Posterior cingulate gyrus (tissue), 11 donors: ENCODE measurements at regions not wholly inside any gene's neighbourhood (a gene's known extent, or its start where the extent isn't known, plus 50 kb on each side); places are given as distances from the start of the nearest gene placed in this dataset.
"Not testable (repeated sequence)": the region's sequence is repeated elsewhere in the genome, so short reads cannot be mapped to it uniquely, and the experiment has no call there.

ENCODE experiments used
- DNase-seq, 10 donors: peaks; one replicate each; pipeline versions ENCODE4 v3.0.0 to v3.0.0-alpha.2; 2020 to 2021; ENCODE audit warnings: mixed read lengths in 3 of 10
- intact Hi-C: fragments of 100-400 bp; cut with DNase I; formaldehyde crosslinking; loops from one replicate; pipeline ENCODE4 v1.15.1; 2023

- intact Hi-C loops, result no loop called here
- no peak for DNase-seq
Measured at GRCh38 chr13:33340631-33341030, 55.1 kb upstream of the STARD13 start.

GRCh38 chr13:33341861-33342452, 56.4 kb upstream of the STARD13 start:
- DNase-seq, result no peak
- intact Hi-C loops, result no loop called here

- intact Hi-C loops, result no loop called here
- no peak for DNase-seq
Measured at GRCh38 chr13:33345842-33346241, 60.3 kb upstream of the STARD13 start.

GRCh38 chr13:33347861-33348260, 62.3 kb upstream of the STARD13 start:
- DNase-seq, result peak in 2 of 10 donors; percentile 20 to 26

GRCh38 chr13:33348366-33348765, 62.8 kb upstream of the STARD13 start:
- intact Hi-C loops, result no loop called here

More at GRCh38 chr13:33347861-33348260, 62.3 kb upstream of the STARD13 start:
- intact Hi-C loops, result no loop called here

GRCh38 chr13:33349288-33349985, 63.9 kb upstream of the STARD13 start:
- intact Hi-C loops, result no loop called here
- DNase-seq, result peak in 2 of 10 donors; percentile 14 to 16

More at GRCh38 chr13:33348366-33348765, 62.8 kb upstream of the STARD13 start:
- no peak for DNase-seq

- DNase-seq, result peak in 6 of 10 donors; percentile 15 to 86 (median 58)
- intact Hi-C loops, result loop anchor here (10.0 kb wide), 1 partner anchor 65 kb away; the partner anchor contains the start of gene STARD13
Measured at GRCh38 chr13:33349986-33350826, 64.7 kb upstream of the STARD13 start.

- no peak for DNase-seq
- intact Hi-C loops, result loop anchor here (10.0 kb wide), 1 partner anchor 67 kb away; the partner anchor contains the start of gene STARD13
Measured at GRCh38 chr13:33351319-33351718, 65.8 kb upstream of the STARD13 start.

GRCh38 chr13:33352041-33352440, 66.5 kb upstream of the STARD13 start:
- intact Hi-C loops, result loop anchor here (10.0 kb wide), 1 partner anchor 67 kb away; the partner anchor contains the start of gene STARD13
- DNase-seq, result no peak

- DNase-seq, result peak in 5 of 10 donors; percentile 13 to 75 (median 28)
- intact Hi-C loops, result loop anchor here (10.0 kb wide), 1 partner anchor 68 kb away; the partner anchor contains the start of gene STARD13
Measured at GRCh38 chr13:33352526-33352925, 67.0 kb upstream of the STARD13 start.

GRCh38 chr13:33353210-33353609, 67.7 kb upstream of the STARD13 start:
- peak in 5 of 10 donors; percentile 14 to 82 (median 40) for DNase-seq
- intact Hi-C loops, result loop anchor here (10.0 kb wide), 1 partner anchor 68 kb away; the partner anchor contains the start of gene STARD13

- no peak for DNase-seq
- intact Hi-C loops, result loop anchor here (10.0 kb wide), 1 partner anchor 69 kb away; the partner anchor contains the start of gene STARD13
Measured at GRCh38 chr13:33353646-33354045, 68.1 kb upstream of the STARD13 start.

GRCh38 chr13:33355201-33355895, 69.8 kb upstream of the STARD13 start:
- intact Hi-C loops, result loop anchor here (10.0 kb wide), 1 partner anchor 71 kb away; the partner anchor contains the start of gene STARD13
- no peak for DNase-seq

- not testable (repeated sequence) for DNase-seq
- intact Hi-C loops, result loop anchor here (10.0 kb wide), 1 partner anchor 73 kb away; the partner anchor contains the start of gene STARD13
Measured at GRCh38 chr13:33358076-33358475, 72.5 kb upstream of the STARD13 start.

- intact Hi-C loops, result no loop called here
- DNase-seq, result no peak
Measured at GRCh38 chr13:33362986-33363727, 77.6 kb upstream of the STARD13 start.

- intact Hi-C loops, result no loop called here
- no peak for DNase-seq
Measured at GRCh38 chr13:33364192-33364591, 78.6 kb upstream of the STARD13 start.

GRCh38 chr13:33366469-33367062, 81.0 kb upstream of the STARD13 start:
- DNase-seq, result no peak
- intact Hi-C loops, result no loop called here

GRCh38 chr13:33367171-33367895, 81.8 kb upstream of the STARD13 start:
- intact Hi-C loops, result no loop called here
- no peak for DNase-seq
